Karpas-422 (cell line): ENCODE measurements at regions not wholly inside any gene's neighbourhood (a gene's known extent, or its start where the extent isn't known, plus 50 kb on each side); places are given as distances from the start of the nearest gene placed in this dataset.
"Not testable (repeated sequence)": the region's sequence is repeated elsewhere in the genome, so short reads cannot be mapped to it uniquely, and the experiment has no call there.

Experiments
- DNase-seq: peaks from one replicate; pipeline ENCODE4 v3.0.0-alpha.2; 2015
- H2AFZ ChIP-seq: fragments of 200-600 bp; sonication (generic); 2 replicates; pipeline ENCODE4 v1.6.1; 2014; ENCODE audit warnings: antibody characterized with exemption, low read length, mixed read lengths
- H3K27ac ChIP-seq: fragments of 200-600 bp; sonication (generic); 2 replicates; pipeline ENCODE4 v1.5.1; 2014; ENCODE audit warnings: mild to moderate bottlenecking, low read length, moderate library complexity
- H3K27me3 ChIP-seq: fragments of 200-600 bp; sonication (generic); 2 replicates; pipeline ENCODE4 v1.6.1; 2014; ENCODE audit warnings: low read length, mixed read lengths
- H3K36me3 ChIP-seq: fragments of 200-600 bp; sonication (generic); 2 replicates; pipeline ENCODE4 v1.6.1; 2014; ENCODE audit warnings: low read length, mixed read lengths; ENCODE audit not compliant: insufficient read depth
- H3K4me1 ChIP-seq: fragments of 200-600 bp; sonication (generic); 2 replicates; pipeline ENCODE4 v1.6.1; 2014; ENCODE audit warnings: mild to moderate bottlenecking, low read length, mixed read lengths
- H3K4me2 ChIP-seq: fragments of 200-600 bp; sonication (generic); 2 replicates; pipeline ENCODE4 v1.6.1; 2014; ENCODE audit warnings: low read length, low read depth, mild to moderate bottlenecking; ENCODE audit not compliant: poor library complexity, severe bottlenecking
- H3K4me3 ChIP-seq: fragments of 200-600 bp; sonication (generic); 2 replicates; pipeline ENCODE4 v1.5.1; 2014; ENCODE audit warnings: mild to moderate bottlenecking, antibody characterized with exemption, low read length, mixed read lengths
- H3K79me2 ChIP-seq: fragments of 200-600 bp; sonication (generic); 2 replicates; pipeline ENCODE4 v1.6.1; 2014; ENCODE audit warnings: mild to moderate bottlenecking, low read length, mixed read lengths
- H3K9ac ChIP-seq: fragments of 200-600 bp; sonication (generic); 2 replicates; pipeline ENCODE4 v1.6.0; 2014; ENCODE audit warnings: low read length
- H3K9me2 ChIP-seq: fragments of 200-600 bp; sonication (generic), shearing (Covaris generic); replicated peaks from 2 replicates; pipeline ENCODE4 v1.6.0; 2014; ENCODE audit warnings: mild to moderate bottlenecking, low read length, moderate library complexity; ENCODE audit not compliant: insufficient read depth
- H3K9me3 ChIP-seq: fragments of 300-700, 200-600 bp; sonication (generic); 2 replicates; pipeline ENCODE4 v1.6.1; 2014; ENCODE audit warnings: low read length, mixed read lengths
- H4K20me1 ChIP-seq: fragments of 200-600 bp; sonication (generic); 2 replicates; pipeline ENCODE4 v1.6.1; 2014; ENCODE audit warnings: mild to moderate bottlenecking, antibody characterized with exemption, low read length, low read depth; ENCODE audit not compliant: insufficient read depth

- no peaks in the 10 kb centered on the region for H3K9me2 ChIP-seq
- H2AFZ ChIP-seq = no peak overlapping the region
- no peaks in the 10 kb centered on the region for H3K36me3 ChIP-seq
- peaks cover 27% of the 10 kb centered on the region for H3K4me1 ChIP-seq
- no peaks in the 10 kb centered on the region for H3K27me3 ChIP-seq
- no peak for DNase-seq
- H3K9me3 ChIP-seq = no peaks in the 10 kb centered on the region
- H3K4me2 ChIP-seq = no peak overlapping the region
- H3K79me2 ChIP-seq = no peaks in the 10 kb centered on the region
- no peak overlapping the region for H3K27ac ChIP-seq
- H4K20me1 ChIP-seq = no peaks in the 10 kb centered on the region
- H3K9ac ChIP-seq = no peak overlapping the region
- H3K4me3 ChIP-seq = no peak overlapping the region
Observed at GRCh38 chr10:30709229-30709628, 79.7 kb upstream of the LYZL2 start.

- Histone ChIP-seq H3K27ac (no peak overlapping the region), H3K9me3 (no peaks in the 10 kb centered on the region)
Observed at GRCh38 chr10:30708234-30708633, 78.7 kb upstream of the LYZL2 start.

GRCh38 chr10:30706189-30706588 lies 76.6 kb upstream of the LYZL2 start:
- peak overlapping the region; percentile 47; the same call in 1 of the 2 replicates for H3K4me3 ChIP-seq
- H3K4me2 ChIP-seq = peak overlapping the region; percentile 69
- H3K27ac ChIP-seq = peak overlapping the region; percentile 97
- H3K27me3 ChIP-seq, H3K9me2 ChIP-seq, DNase-seq, H3K9me3 ChIP-seq, H2AFZ ChIP-seq, H4K20me1 ChIP-seq, H3K79me2 ChIP-seq, H3K36me3 ChIP-seq: not testable (repeated sequence)
- peaks cover 56% of the 10 kb centered on the region for H3K4me1 ChIP-seq
- H3K9ac ChIP-seq = peak overlapping the region; percentile 72

More at GRCh38 chr10:30708234-30708633, 78.7 kb upstream of the LYZL2 start:
- Histone ChIP-seq H3K4me2 (no peak overlapping the region), H3K9me2 (no peaks in the 10 kb centered on the region), H3K27me3 (no peaks in the 10 kb centered on the region), H3K4me3 (no peak overlapping the region), H4K20me1 (no peaks in the 10 kb centered on the region), H2AFZ (no peak overlapping the region), H3K4me1 (peaks cover 37% of the 10 kb centered on the region), H3K9ac (no peak overlapping the region), H3K79me2 (no peaks in the 10 kb centered on the region), H3K36me3 (no peaks in the 10 kb centered on the region)
- no peak for DNase-seq

- peak overlapping the region; percentile 97 for H3K27ac ChIP-seq
- no peaks in the 10 kb centered on the region for H3K27me3 ChIP-seq
- H3K4me1 ChIP-seq = peaks cover 61% of the 10 kb centered on the region
- H3K36me3 ChIP-seq = no peaks in the 10 kb centered on the region
- no peaks in the 10 kb centered on the region for H3K9me3 ChIP-seq
- DNase-seq = no peak
- H3K79me2 ChIP-seq = no peaks in the 10 kb centered on the region
- H3K9me2 ChIP-seq = no peaks in the 10 kb centered on the region
- H4K20me1 ChIP-seq = no peaks in the 10 kb centered on the region
- H3K4me3 ChIP-seq = peak overlapping the region; percentile 47; the same call in 1 of the 2 replicates
- no peak overlapping the region for H2AFZ ChIP-seq
- H3K9ac ChIP-seq = peak overlapping the region; percentile 72
- H3K4me2 ChIP-seq = peak overlapping the region; percentile 69
Observed at GRCh38 chr10:30705625-30706149, 76.1 kb upstream of the LYZL2 start.

- peak overlapping the region; percentile 72 for H3K9ac ChIP-seq
- H3K4me1 ChIP-seq = peaks cover 65% of the 10 kb centered on the region
- H3K36me3 ChIP-seq = no peaks in the 10 kb centered on the region
- H3K4me3 ChIP-seq = peak overlapping the region; percentile 47; the same call in 1 of the 2 replicates
- no peaks in the 10 kb centered on the region for H4K20me1 ChIP-seq
- H2AFZ ChIP-seq = no peak overlapping the region
- no peaks in the 10 kb centered on the region for H3K79me2 ChIP-seq
- H3K27ac ChIP-seq = peak overlapping the region; percentile 97
- H3K9me2 ChIP-seq = no peaks in the 10 kb centered on the region
- H3K27me3 ChIP-seq = no peaks in the 10 kb centered on the region
- no peaks in the 10 kb centered on the region for H3K9me3 ChIP-seq
- peak overlapping the region; percentile 69 for H3K4me2 ChIP-seq
- peak; percentile 68 for DNase-seq
Observed at GRCh38 chr10:30705101-30705624, 75.6 kb upstream of the LYZL2 start.

GRCh38 chr10:30704601-30705100 lies 75.1 kb upstream of the LYZL2 start:
- Histone ChIP-seq H3K27ac (peak overlapping the region; percentile 97), H3K4me3 (peak overlapping the region; percentile 51; the same call in 1 of the 2 replicates), H3K9ac (peak overlapping the region; percentile 70), H3K4me1 (peaks cover 65% of the 10 kb centered on the region), H3K4me2 (peak overlapping the region; percentile 69)
- not testable (repeated sequence) for DNase-seq, H3K9me2 ChIP-seq, H4K20me1 ChIP-seq, H3K79me2 ChIP-seq, H2AFZ ChIP-seq, H3K9me3 ChIP-seq, H3K27me3 ChIP-seq, H3K36me3 ChIP-seq

- peaks cover 67% of the 10 kb centered on the region for H3K4me1 ChIP-seq
- peak overlapping the region; percentile 97 for H3K27ac ChIP-seq
- peak overlapping the region; percentile 69 for H3K4me2 ChIP-seq
- H3K4me3 ChIP-seq = peak overlapping the region; percentile 51; the same call in 1 of the 2 replicates
- no peaks in the 10 kb centered on the region for H3K79me2 ChIP-seq
- no peaks in the 10 kb centered on the region for H3K9me3 ChIP-seq
- H2AFZ ChIP-seq = no peak overlapping the region
- no peaks in the 10 kb centered on the region for H3K27me3 ChIP-seq
- no peaks in the 10 kb centered on the region for H3K9me2 ChIP-seq
- H4K20me1 ChIP-seq = no peaks in the 10 kb centered on the region
- peak overlapping the region; percentile 70 for H3K9ac ChIP-seq
- H3K36me3 ChIP-seq = no peaks in the 10 kb centered on the region
- no peak for DNase-seq
Observed at GRCh38 chr10:30704026-30704600, 74.6 kb upstream of the LYZL2 start.

GRCh38 chr10:30703446-30703845 lies 73.9 kb upstream of the LYZL2 start:
- DNase-seq = peak; percentile 41
- not testable (repeated sequence) for H3K9me2 ChIP-seq, H3K36me3 ChIP-seq, H3K9me3 ChIP-seq, H3K79me2 ChIP-seq, H4K20me1 ChIP-seq, H2AFZ ChIP-seq, H3K27me3 ChIP-seq
- peak overlapping the region; percentile 56; the same call in 1 of the 2 replicates for H3K4me3 ChIP-seq
- peak overlapping the region; percentile 69 for H3K4me2 ChIP-seq
- peaks cover 74% of the 10 kb centered on the region for H3K4me1 ChIP-seq
- peak overlapping the region; percentile 70 for H3K9ac ChIP-seq
- peak overlapping the region; percentile 97 for H3K27ac ChIP-seq
